Lung microvascular endothelial cell (primary cell): ENCODE measurements at regions not wholly inside any gene's neighbourhood (a gene's known extent, or its start where the extent isn't known, plus 50 kb on each side); places are given as distances from the start of the nearest gene placed in this dataset.
A peak's percentile ranks its signal among the peaks of the same experiment; 100 is the strongest.

Experiments used
- DNase-seq, 2 donors: peaks; one replicate each; pipeline versions ENCODE4 v3.0.0 to v3.0.0-alpha.2; 2010; ENCODE audit warnings: low read depth in 2 of 2

DNA sequence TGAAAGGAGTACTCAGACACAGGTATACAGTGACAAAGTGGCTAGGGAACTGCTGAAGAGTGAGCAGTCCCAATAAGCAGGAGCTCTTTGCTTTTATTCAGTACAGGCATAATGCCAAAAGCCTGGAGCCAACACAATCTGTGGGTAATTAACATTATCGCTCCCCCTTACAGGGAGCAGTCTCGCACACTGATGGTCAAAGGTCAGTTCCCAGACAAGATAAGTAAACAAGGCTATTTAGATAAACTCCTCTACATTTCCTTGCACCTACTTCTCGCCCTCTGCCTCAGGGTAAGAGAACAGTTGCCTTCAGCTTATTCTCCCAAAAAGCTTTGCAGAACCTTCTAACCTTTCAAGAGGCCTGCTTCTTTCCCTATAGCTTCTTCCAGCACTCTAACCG lies 73.9 kb upstream of the TAF9B start:
- no peak for DNase-seq

DNA sequence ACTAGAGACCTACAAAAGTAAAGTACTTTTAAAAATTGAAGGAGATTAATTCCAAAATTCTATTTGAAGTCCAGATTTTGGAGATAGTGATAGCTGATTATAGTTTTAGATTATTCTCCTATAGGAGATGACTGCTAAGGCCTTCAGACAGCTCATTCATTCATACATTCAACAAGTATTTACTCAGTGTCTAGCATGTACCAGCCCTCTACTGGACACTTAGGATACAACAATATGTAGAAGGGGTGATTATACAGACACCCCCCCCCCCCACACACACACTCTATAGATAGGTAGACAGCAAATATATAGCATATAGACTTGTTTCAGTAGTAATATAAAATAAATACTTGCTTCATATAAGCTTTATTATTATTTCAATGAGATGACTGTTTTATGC lies 60.4 kb upstream of the TAF9B start:
- peak; percentile 20 to 52 for DNase-seq
